ENCODE measurements at regions not wholly inside any gene's neighbourhood (a gene's known extent, or its start where the extent isn't known, plus 50 kb on each side); places are given as distances from the start of the nearest gene placed in this dataset.
A peak's percentile ranks its signal among the peaks of the same experiment; 100 is the strongest.

DNA sequence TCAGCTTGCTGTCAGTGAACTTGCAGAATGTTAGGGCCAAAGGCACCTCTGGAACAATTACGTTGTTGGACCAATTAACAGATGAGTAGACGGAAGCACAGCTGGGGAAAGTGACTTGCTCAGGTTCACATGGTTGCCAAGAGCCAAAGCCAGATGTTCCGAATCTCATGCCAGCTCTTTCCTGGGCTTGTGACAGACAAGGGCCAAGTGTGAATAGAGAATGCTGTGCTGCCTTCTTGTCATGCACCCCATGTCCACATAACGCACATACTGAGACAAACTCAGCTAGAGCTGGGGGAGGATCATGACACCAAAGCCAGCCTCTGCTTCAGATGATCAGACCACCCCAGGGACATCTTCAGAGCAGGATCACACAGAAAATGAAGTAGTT, 616.3 kb downstream of the INSC start:
- H3K9ac ChIP-seq (ENCODE audit: low read length): no peak overlapping the region
- no peaks in the 10 kb centered on the region for H3K9me2 ChIP-seq (replicated peaks; ENCODE audit: low read length)
- no peaks in the 10 kb centered on the region for H3K79me2 ChIP-seq (ENCODE audit: low read length)
- DNase-seq (no peak), ATAC-seq (no peak)
- no peak overlapping the region for H3K4me3 ChIP-seq (ENCODE audit: low read length)
- no peaks in the 10 kb centered on the region for H3K36me3 ChIP-seq (ENCODE audit: low read depth, low read length)
- no peak overlapping the region for H3K27ac ChIP-seq (ENCODE audit: low read length)
- no peaks in the 10 kb centered on the region for H3K4me1 ChIP-seq (ENCODE audit: insufficient read depth, low read length)
- ChIA-PET POLR2A (ENCODE audit: unreplicated experiment) (no interaction called here), CTCF (no interaction called here)
- no TSS peak for BruUV-seq (replicated peaks)
- H3K27me3 ChIP-seq (ENCODE audit: low read length): no peaks in the 10 kb centered on the region
- H2AFZ ChIP-seq (ENCODE audit: low read length): no peak overlapping the region
- H4K20me1 ChIP-seq (ENCODE audit: low read length): no peaks in the 10 kb centered on the region
- H3F3A ChIP-seq (ENCODE audit: low read length, unreplicated experiment): no peaks in the 10 kb centered on the region
- H3K9me3 ChIP-seq (ENCODE audit: low read length): no peaks in the 10 kb centered on the region
- H3K4me2 ChIP-seq (ENCODE audit: low read length): no peak overlapping the region
- TF ChIP-seq EZH2 (IDR thresholded peaks at IDR 0.05; ENCODE audit: low read length, unreplicated experiment): no peak
- no peak for TF ChIP-seq EZH2phosphoT487 (IDR thresholded peaks at IDR 0.05; ENCODE audit: borderline replicate concordance, low read length)
- no peak for TF ChIP-seq CTCF (conservative IDR thresholded peaks at IDR 0.05; ENCODE audit: low read depth, low read length)
- intact Hi-C loops (cut with micrococcal nuclease): no loop called here

- no peak overlapping the region for H3K27ac ChIP-seq (ENCODE audit: low read length)
- H2AFZ ChIP-seq (ENCODE audit: low read length): no peak overlapping the region
- H3K9me2 ChIP-seq (replicated peaks; ENCODE audit: low read length): no peaks in the 10 kb centered on the region
- H3K4me2 ChIP-seq (ENCODE audit: low read length): no peak overlapping the region
- BruUV-seq (replicated peaks): no TSS peak
- no peaks in the 10 kb centered on the region for H3K9me3 ChIP-seq (ENCODE audit: low read length)
- no peaks in the 10 kb centered on the region for H3K4me1 ChIP-seq (ENCODE audit: insufficient read depth, low read length)
- H3K79me2 ChIP-seq (ENCODE audit: low read length): no peaks in the 10 kb centered on the region
- CTCF ChIA-PET: no interaction called here
- TF ChIP-seq CTCF (conservative IDR thresholded peaks at IDR 0.05; ENCODE audit: low read depth, low read length): no peak
- TF ChIP-seq EZH2phosphoT487 (IDR thresholded peaks at IDR 0.05; ENCODE audit: borderline replicate concordance, low read length): no peak
- TF ChIP-seq EZH2 (IDR thresholded peaks at IDR 0.05; ENCODE audit: low read length, unreplicated experiment): no peak
- no peak overlapping the region for H3K9ac ChIP-seq (ENCODE audit: low read length)
- no peaks in the 10 kb centered on the region for H4K20me1 ChIP-seq (ENCODE audit: low read length)
- no peaks in the 10 kb centered on the region for H3K27me3 ChIP-seq (ENCODE audit: low read length)
- no peaks in the 10 kb centered on the region for H3K36me3 ChIP-seq (ENCODE audit: low read depth, low read length)
- no peak for DNase-seq
- H3K4me3 ChIP-seq (ENCODE audit: low read length): no peak overlapping the region
- intact Hi-C loops (cut with micrococcal nuclease): no loop called here
- POLR2A ChIA-PET (ENCODE audit: unreplicated experiment): no interaction called here
- ATAC-seq: no peak
- no peaks in the 10 kb centered on the region for H3F3A ChIP-seq (ENCODE audit: low read length, unreplicated experiment)
Measured at GRCh38 chr11:15735706-15736105, 620.6 kb downstream of the SOX6 start.

GRCh38 chr11:15737320-15737719, 619.0 kb downstream of the SOX6 start:
- CTCF ChIA-PET: no interaction called here

More at GRCh38 chr11:15737320-15737719, 619.0 kb downstream of the SOX6 start:
- no peaks in the 10 kb centered on the region for H3K27me3 ChIP-seq (ENCODE audit: low read length)
- H3K9ac ChIP-seq (ENCODE audit: low read length): no peak overlapping the region
- POLR2A ChIA-PET (ENCODE audit: unreplicated experiment): no interaction called here
- H3K4me1 ChIP-seq (ENCODE audit: insufficient read depth, low read length): no peaks in the 10 kb centered on the region
- H4K20me1 ChIP-seq (ENCODE audit: low read length): no peaks in the 10 kb centered on the region
- DNase-seq: peak; percentile 6
- H3K79me2 ChIP-seq (ENCODE audit: low read length): no peaks in the 10 kb centered on the region
- H2AFZ ChIP-seq (ENCODE audit: low read length): no peak overlapping the region
- H3K27ac ChIP-seq (ENCODE audit: low read length): no peak overlapping the region
- no peaks in the 10 kb centered on the region for H3K36me3 ChIP-seq (ENCODE audit: low read depth, low read length)
- BruUV-seq (replicated peaks): no TSS peak
- H3F3A ChIP-seq (ENCODE audit: low read length, unreplicated experiment): no peaks in the 10 kb centered on the region
- no peak overlapping the region for H3K4me3 ChIP-seq (ENCODE audit: low read length)
- H3K9me3 ChIP-seq (ENCODE audit: low read length): no peaks in the 10 kb centered on the region
- TF ChIP-seq EZH2 (IDR thresholded peaks at IDR 0.05; ENCODE audit: low read length, unreplicated experiment): no peak
- TF ChIP-seq CTCF (conservative IDR thresholded peaks at IDR 0.05; ENCODE audit: low read depth, low read length): no peak
- no peak for TF ChIP-seq EZH2phosphoT487 (IDR thresholded peaks at IDR 0.05; ENCODE audit: borderline replicate concordance, low read length)
- no peak overlapping the region for H3K4me2 ChIP-seq (ENCODE audit: low read length)
- intact Hi-C loops (cut with micrococcal nuclease): no loop called here
- ATAC-seq: no peak
- H3K9me2 ChIP-seq (replicated peaks; ENCODE audit: low read length): no peaks in the 10 kb centered on the region
